ENCODE measurements at regions not wholly inside any gene's neighbourhood (a gene's known extent, or its start where the extent isn't known, plus 50 kb on each side); places are given as distances from the start of the nearest gene placed in this dataset.

GRCh38 chr14:51498411-51499227, 153.1 kb upstream of the FRMD6 start:
- TF ChIP-seq CTCF (IDR thresholded peaks at IDR 0.05) (no peak), POLR2A (IDR thresholded peaks at IDR 0.05; ENCODE audit: low read depth) (no peak), EP300 (IDR thresholded peaks at IDR 0.05) (no peak)

All from esophagus muscularis mucosa (tissue), 4 donors.